ENCODE measurements at regions not wholly inside any gene's neighbourhood (a gene's known extent, or its start where the extent isn't known, plus 50 kb on each side); places are given as distances from the start of the nearest gene placed in this dataset. TPM values are rescaled to one million over a fixed set of nuclear protein-coding genes. Genes with fewer than 3 reads are reported as not detected.

DNA sequence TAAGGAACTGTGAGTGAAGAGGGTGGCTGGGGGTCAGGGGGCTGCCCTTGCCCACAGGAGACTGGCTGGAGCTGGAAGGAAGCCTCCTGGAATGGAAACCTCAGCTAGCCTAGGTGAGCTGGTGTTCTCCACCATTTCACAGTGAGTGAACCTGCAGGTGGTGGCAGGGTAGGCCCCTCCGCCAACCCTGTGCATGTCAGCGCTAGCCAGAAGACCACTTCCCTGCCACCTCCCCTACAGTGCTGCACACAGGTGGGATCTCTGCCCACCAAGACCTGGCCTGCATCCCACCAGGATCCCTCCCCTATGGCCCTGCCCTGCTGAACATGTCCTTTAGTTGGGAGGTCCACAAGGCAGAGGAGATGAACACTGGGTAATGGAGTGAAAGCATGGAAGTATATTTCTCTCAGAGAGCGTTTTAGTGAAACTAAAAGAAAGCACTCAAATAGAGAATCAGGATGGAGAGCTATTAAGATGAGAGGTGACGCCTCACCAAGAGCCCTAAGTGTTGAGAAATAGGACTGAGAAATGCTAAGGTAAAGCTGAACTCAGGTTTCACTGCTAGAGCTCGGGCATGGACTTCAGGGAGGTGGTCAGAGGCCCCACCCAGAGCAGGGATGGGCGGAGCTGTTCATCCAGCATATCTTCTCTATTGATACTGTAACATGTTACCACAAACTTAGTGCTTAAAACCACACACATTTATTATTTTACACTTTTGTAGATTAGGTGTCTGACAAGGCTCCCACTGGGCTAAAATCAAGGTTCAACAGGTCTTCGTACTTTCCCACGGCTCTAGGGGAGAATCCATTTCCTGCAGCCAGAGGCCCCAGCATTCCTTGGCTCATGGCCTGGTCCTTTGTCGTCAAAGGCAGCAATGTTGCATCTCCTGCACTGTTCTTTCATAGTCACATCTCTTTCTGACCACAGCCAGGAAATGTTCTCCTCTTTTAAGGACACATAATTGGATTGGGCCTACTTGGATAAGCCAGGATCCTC lies 83.2 kb downstream of the DIRAS2 start:
- Histone ChIP-seq H3K18ac (ENCODE audit: low read length) (peak overlapping the region; percentile 73), H3K27me3 (ENCODE audit: control insufficient read depth in 3 of 3, insufficient read depth in 3 of 3, low read depth in 1 of 3, low read length in 3 of 3) (no peaks in the 10 kb centered on the region), H3K23ac (ENCODE audit: low read depth, low read length, poor library complexity) (no peak overlapping the region), H3K36me3 (replicated peaks in 1 of 2; ENCODE audit: control insufficient read depth in 2 of 2, insufficient read depth in 2 of 2, low read length in 2 of 2) (no peaks in the 10 kb centered on the region), H3K4me2 (ENCODE audit: insufficient read depth, low read length, poor library complexity, severe bottlenecking) (no peak overlapping the region), H4K8ac (ENCODE audit: low read depth, low read length) (peak overlapping the region; percentile 20), H3K4ac (ENCODE audit: low read length) (no peak overlapping the region), H3K79me1 (ENCODE audit: low read depth, low read length) (no peaks in the 10 kb centered on the region), H3K9me3 (replicated peaks in 1 of 2; ENCODE audit: control insufficient read depth in 2 of 2, insufficient read depth in 1 of 2, low read depth in 1 of 2, low read length in 2 of 2) (peaks cover 2 to 13% of the 10 kb centered on the region in 2 donors), H3K4me1 (ENCODE audit: control insufficient read depth in 2 of 2, insufficient read depth in 1 of 2, low read depth in 1 of 2, low read length in 2 of 2) (peaks cover 0 to 6% of the 10 kb centered on the region in 2 donors), H4K91ac (ENCODE audit: low read depth, low read length, poor library complexity) (no peak overlapping the region), H2AFZ (ENCODE audit: low read length) (no peak overlapping the region), H2BK5ac (ENCODE audit: low read length) (no peak overlapping the region), H2BK15ac (ENCODE audit: low read length) (no peak overlapping the region), H3K14ac (ENCODE audit: low read length) (no peak overlapping the region), H2BK12ac (ENCODE audit: low read length) (no peak overlapping the region), H3K4me3 (ENCODE audit: low read length in 2 of 2) (no peak overlapping the region), H3K27ac (replicated peaks; ENCODE audit: low read length) (no peak overlapping the region), H2BK120ac (ENCODE audit: low read depth, low read length) (no peak overlapping the region), H3K9ac (ENCODE audit: low read depth, low read length, poor library complexity) (no peak overlapping the region), H2AK5ac (ENCODE audit: low read depth, low read length) (no peak overlapping the region)
- no peak for DNase-seq (ENCODE audit: low spot score)
- no CpG with 5 or more reads among the region's 9 CpGs for WGBS, 2 donors (ENCODE audit: extremely low coverage in 2 of 2, insufficient read length in 2 of 2, insufficient replicate concordance in 1 of 2)

Small RNAs in the stretch of these regions (small RNA-seq; reads per million reads assigned to genes)
- not detected for gene AL161629.2 (ENCODE audit: insufficient read depth)
- gene MIR4290 (ENCODE audit: insufficient read depth): not detected

All from neuronal stem cell (in vitro differentiated cells).